ENCODE measurements at regions not wholly inside any gene's neighbourhood (a gene's known extent, or its start where the extent isn't known, plus 50 kb on each side); places are given as distances from the start of the nearest gene placed in this dataset.

DNA sequence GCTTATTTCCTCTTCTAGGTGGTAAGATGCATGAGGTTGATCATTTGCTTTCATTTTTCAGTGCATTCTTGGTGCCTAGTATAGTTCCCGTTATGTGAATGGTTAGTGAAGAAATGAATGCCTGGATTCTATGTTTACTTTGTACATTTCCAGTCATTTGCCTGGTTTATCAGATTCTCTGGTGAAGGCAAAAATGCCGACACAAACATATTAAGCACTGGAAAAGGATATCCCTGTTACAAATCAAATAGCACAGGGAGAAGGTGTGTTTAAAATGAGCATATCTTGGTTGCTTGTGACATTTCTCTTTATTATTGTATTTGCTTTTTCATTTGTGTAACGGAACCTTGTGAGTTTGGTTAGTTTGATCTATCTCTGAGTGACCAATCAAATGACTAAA, 211.3 kb downstream of the MBL2 start:
- TF ChIP-seq, protein P1, sequence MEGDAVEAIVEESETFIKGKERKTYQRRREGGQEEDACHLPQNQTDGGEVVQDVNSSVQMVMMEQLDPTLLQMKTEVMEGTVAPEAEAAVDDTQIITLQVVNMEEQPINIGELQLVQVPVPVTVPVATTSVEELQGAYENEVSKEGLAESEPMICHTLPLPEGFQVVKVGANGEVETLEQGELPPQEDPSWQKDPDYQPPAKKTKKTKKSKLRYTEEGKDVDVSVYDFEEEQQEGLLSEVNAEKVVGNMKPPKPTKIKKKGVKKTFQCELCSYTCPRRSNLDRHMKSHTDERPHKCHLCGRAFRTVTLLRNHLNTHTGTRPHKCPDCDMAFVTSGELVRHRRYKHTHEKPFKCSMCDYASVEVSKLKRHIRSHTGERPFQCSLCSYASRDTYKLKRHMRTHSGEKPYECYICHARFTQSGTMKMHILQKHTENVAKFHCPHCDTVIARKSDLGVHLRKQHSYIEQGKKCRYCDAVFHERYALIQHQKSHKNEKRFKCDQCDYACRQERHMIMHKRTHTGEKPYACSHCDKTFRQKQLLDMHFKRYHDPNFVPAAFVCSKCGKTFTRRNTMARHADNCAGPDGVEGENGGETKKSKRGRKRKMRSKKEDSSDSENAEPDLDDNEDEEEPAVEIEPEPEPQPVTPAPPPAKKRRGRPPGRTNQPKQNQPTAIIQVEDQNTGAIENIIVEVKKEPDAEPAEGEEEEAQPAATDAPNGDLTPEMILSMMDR (IDR thresholded peaks at IDR 0.05; ENCODE audit: low read length), result no peak
- TF ChIP-seq EZH2 (IDR thresholded peaks at IDR 0.05; ENCODE audit: borderline replicate concordance, low read length), result no peak
